IMR-90 (cell line): ENCODE measurements at regions not wholly inside any gene's neighbourhood (a gene's known extent, or its start where the extent isn't known, plus 50 kb on each side); places are given as distances from the start of the nearest gene placed in this dataset.

Source experiments
- CEBPB ChIP-seq: IDR thresholded peaks from 2 replicates; pipeline ENCODE4 v1.6.1; 2012; ENCODE audit warnings: low read depth, low read length, improper control_type of control experiment
- CTCF ChIP-seq: conservative IDR thresholded peaks from 2 replicates; pipeline ENCODE4 v1.5.1; 2012; ENCODE audit warnings: mild to moderate bottlenecking, low read depth, low read length, improper control_type of control experiment
- MAFK ChIP-seq: IDR thresholded peaks from 2 replicates; pipeline ENCODE4 v1.6.1; 2012; ENCODE audit warnings: low read depth, low read length, improper control_type of control experiment
- MAZ ChIP-seq: IDR thresholded peaks from 2 replicates; pipeline ENCODE4 v1.6.1; 2012; ENCODE audit warnings: low read depth, mild to moderate bottlenecking, low read length, improper control_type of control experiment, moderate library complexity, borderline replicate concordance
- POLR2A ChIP-seq: IDR thresholded peaks from 2 replicates; pipeline ENCODE4 v1.6.1; 2012; ENCODE audit warnings: mild to moderate bottlenecking, low read depth, low read length
- RAD21 ChIP-seq: IDR thresholded peaks from 2 replicates; pipeline ENCODE4 v1.6.1; 2012; ENCODE audit warnings: low read length, improper control_type of control experiment
- RCOR1 ChIP-seq: IDR thresholded peaks from 2 replicates; pipeline ENCODE4 v1.6.1; 2012; ENCODE audit warnings: mild to moderate bottlenecking, low read length, improper control_type of control experiment; ENCODE audit not compliant: insufficient replicate concordance
- SMC3 ChIP-seq: fragments of 150-350 bp; IDR thresholded peaks from 2 replicates; pipeline ENCODE4 v1.6.1; 2016; ENCODE audit warnings: low read depth, mild to moderate bottlenecking, antibody characterized with exemption, low read length, moderate library complexity
- TF ChIP-seq, protein P1 (sequence below): fragments of 150-350 bp; IDR thresholded peaks from 2 replicates; pipeline ENCODE4 v1.6.1; 2016; ENCODE audit warnings: low read depth, mild to moderate bottlenecking, low read length, moderate library complexity, borderline replicate concordance
- TF ChIP-seq, protein P2 (sequence below): fragments of 150-350 bp; IDR thresholded peaks from 2 replicates; pipeline ENCODE4 v1.6.1; 2017; ENCODE audit warnings: mild to moderate bottlenecking, antibody characterized with exemption, low read length, low read depth

DNA sequence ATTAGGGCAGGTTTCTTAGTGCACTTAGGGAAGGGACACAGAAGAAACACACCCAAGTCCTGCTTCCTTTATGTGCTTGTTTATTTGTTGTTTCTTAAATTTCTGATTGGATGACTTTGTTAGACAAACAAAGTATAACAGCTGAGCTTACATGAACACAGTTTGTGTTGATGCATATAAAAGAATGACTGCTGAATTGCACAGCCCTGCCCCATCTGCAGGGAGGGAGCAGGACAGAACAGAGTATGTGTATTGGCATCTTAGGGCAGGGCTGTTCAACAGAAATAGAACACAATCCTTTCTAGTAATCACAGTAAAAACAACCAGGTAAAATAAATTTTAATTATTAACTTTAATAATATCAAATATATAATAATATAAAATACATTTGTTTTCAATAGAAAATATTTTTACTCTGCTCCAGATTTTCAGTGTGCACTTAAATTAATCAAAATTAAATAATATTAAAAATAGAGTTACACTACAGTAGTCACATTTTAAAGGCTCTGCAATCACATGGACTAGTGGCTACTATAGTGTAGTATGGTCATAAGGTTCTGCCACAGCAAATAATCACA is 198.4 kb downstream of the ZNF621 start:
- TF ChIP-seq SMC3 (no peak), RAD21 (no peak), POLR2A (no peak), CTCF (no peak), RCOR1 (no peak), MAFK (no peak), CEBPB (no peak), MAZ (no peak)
- TF ChIP-seq, protein P1, sequence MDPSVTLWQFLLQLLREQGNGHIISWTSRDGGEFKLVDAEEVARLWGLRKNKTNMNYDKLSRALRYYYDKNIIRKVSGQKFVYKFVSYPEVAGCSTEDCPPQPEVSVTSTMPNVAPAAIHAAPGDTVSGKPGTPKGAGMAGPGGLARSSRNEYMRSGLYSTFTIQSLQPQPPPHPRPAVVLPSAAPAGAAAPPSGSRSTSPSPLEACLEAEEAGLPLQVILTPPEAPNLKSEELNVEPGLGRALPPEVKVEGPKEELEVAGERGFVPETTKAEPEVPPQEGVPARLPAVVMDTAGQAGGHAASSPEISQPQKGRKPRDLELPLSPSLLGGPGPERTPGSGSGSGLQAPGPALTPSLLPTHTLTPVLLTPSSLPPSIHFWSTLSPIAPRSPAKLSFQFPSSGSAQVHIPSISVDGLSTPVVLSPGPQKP = no peak
- TF ChIP-seq, protein P2, sequence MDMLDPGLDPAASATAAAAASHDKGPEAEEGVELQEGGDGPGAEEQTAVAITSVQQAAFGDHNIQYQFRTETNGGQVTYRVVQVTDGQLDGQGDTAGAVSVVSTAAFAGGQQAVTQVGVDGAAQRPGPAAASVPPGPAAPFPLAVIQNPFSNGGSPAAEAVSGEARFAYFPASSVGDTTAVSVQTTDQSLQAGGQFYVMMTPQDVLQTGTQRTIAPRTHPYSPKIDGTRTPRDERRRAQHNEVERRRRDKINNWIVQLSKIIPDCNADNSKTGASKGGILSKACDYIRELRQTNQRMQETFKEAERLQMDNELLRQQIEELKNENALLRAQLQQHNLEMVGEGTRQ = no peak
